ENCODE measurements at regions not wholly inside any gene's neighbourhood (a gene's known extent, or its start where the extent isn't known, plus 50 kb on each side); places are given as distances from the start of the nearest gene placed in this dataset.
"Not testable (repeated sequence)": the region's sequence is repeated elsewhere in the genome, so short reads cannot be mapped to it uniquely, and the experiment has no call there.

DNA sequence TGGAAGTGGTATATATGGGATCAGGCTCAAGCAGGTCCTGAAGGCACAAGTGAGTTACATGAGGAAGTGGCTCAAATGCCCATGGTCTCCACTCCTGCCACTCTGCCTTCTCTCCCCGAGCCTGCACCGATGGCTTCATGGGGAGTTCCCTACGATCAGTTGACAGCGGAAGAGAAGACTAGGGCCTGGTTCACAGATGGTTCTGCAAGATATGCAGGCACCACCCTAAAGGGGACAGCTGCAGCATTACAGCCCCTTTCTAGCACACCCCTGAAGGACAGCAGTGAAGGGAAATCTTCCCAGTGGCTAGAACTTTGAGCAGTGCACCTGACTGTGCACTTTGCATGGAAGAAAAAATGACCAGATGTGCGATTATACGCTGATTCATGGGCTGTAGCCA lies 95.3 kb downstream of the HOXA1 start:
- no peak for DNase-seq (ENCODE audit: low read depth)
- Histone ChIP-seq H3K36me3 (ENCODE audit: control insufficient read depth, insufficient read depth, low read length) (no peaks in the 10 kb centered on the region), H3K4me3 (ENCODE audit: low read depth, low read length) (no peak overlapping the region), H3K27me3 (ENCODE audit: control insufficient read depth, insufficient read depth, low read length) (no peaks in the 10 kb centered on the region)
- CTCF ChIA-PET: no interaction called here
- POLR2A ChIA-PET: no interaction called here
- TF ChIP-seq, protein P1, sequence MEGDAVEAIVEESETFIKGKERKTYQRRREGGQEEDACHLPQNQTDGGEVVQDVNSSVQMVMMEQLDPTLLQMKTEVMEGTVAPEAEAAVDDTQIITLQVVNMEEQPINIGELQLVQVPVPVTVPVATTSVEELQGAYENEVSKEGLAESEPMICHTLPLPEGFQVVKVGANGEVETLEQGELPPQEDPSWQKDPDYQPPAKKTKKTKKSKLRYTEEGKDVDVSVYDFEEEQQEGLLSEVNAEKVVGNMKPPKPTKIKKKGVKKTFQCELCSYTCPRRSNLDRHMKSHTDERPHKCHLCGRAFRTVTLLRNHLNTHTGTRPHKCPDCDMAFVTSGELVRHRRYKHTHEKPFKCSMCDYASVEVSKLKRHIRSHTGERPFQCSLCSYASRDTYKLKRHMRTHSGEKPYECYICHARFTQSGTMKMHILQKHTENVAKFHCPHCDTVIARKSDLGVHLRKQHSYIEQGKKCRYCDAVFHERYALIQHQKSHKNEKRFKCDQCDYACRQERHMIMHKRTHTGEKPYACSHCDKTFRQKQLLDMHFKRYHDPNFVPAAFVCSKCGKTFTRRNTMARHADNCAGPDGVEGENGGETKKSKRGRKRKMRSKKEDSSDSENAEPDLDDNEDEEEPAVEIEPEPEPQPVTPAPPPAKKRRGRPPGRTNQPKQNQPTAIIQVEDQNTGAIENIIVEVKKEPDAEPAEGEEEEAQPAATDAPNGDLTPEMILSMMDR (IDR thresholded peaks at IDR 0.05; ENCODE audit: insufficient read depth, low read depth, low read length): no peak

DNA sequence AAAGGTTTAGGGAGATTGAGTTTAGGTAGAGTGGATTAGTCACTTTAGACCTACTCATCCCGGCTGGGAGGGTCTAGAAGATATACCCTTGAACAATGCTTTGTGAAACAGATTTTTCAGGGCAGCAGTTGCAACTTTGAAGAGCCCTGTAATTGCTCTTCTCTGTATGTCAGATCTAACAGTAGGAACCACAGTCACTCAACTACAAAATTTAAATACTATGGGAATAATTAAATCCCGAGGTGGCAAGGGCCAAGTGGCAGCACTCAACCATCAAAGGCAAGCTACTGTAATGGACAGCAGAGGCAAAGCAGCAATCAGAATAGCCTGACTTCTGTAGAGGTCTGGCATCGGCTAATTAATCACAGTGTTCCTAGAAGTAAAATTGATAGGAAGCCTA lies 97.5 kb downstream of the HOXA1 start:
- H3K27me3 ChIP-seq (ENCODE audit: control insufficient read depth, insufficient read depth, low read length); POLR2A ChIA-PET; DNase-seq (ENCODE audit: low read depth); H3K4me3 ChIP-seq (ENCODE audit: low read depth, low read length); CTCF ChIA-PET; H3K36me3 ChIP-seq (ENCODE audit: control insufficient read depth, insufficient read depth, low read length): not testable (repeated sequence)

DNA sequence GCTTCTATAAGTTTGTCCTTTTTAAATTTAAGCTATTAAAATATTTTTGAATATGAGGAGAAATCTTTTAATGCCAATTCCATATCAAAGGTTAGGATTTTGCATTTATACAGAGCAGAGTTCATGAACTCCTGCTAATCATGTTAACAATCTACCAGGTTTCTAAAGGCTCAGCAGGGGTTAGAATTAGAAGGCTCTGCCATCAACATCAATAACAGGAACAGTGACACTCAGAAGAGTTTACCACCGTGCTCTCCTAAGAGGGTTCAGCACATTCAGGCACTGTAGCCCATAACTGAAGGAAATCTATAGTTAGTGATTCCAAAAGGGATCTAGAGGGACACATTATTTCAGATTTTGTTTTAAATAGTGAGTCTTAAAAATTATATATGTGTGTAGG lies 100.1 kb downstream of the HOXA1 start:
- H3K27me3 ChIP-seq (ENCODE audit: control insufficient read depth, insufficient read depth, low read length): no peaks in the 10 kb centered on the region
- ChIA-PET POLR2A (no interaction called here), CTCF (no interaction called here)
- TF ChIP-seq, protein P1 (IDR thresholded peaks at IDR 0.05; ENCODE audit: insufficient read depth, low read depth, low read length): no peak
- H3K4me3 ChIP-seq (ENCODE audit: low read depth, low read length): no peak overlapping the region
- H3K36me3 ChIP-seq (ENCODE audit: control insufficient read depth, insufficient read depth, low read length): no peaks in the 10 kb centered on the region
- DNase-seq (ENCODE audit: low read depth): no peak

DNA sequence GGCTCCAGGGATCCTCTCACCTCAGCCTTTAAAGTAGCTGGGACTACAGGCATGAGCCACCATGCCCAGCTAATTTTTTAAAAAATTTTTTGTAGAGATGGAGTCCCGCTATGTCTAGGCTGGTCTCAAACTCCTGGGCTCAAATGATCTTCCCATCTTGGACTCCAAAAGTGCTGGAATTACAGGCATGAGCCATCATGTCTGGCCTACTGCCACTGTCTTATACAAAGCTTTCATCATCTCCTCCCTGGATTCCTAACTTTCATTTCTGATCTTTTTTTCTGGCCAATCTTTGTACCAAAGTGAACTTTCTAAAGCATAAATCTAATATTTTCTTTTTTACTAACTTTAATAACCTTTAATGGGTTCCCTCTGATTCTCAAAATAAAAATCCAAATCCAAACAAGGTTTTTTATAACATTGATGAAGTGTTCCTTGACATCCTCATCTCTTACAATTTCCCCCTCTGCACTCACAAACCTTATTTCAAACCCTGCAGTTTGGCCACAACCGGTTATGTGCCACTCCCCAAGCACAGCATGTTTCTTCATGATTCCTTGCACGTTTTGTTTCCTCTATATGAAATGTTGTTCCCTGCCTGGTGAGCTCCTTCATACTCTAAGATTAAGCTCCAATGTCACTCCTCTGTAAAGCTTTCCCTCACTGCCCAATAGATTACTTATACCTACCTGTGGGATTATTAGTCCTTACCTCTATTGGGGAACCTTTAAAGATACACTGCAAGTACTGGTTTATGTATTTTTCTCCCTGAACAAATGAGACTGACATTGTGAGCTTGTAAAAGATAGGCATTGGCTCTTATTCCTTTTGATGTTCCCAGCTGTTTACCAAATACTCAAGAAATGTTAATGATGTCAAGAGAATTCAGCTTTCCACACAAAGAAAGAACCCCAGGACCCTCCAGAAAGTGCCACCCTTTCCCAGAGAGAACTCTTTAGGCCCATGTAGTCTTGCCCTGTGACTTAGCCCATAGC lies 101.7 kb downstream of the HOXA1 start:
- Histone ChIP-seq H3K27me3 (ENCODE audit: control insufficient read depth, insufficient read depth, low read length) (no peaks in the 10 kb centered on the region), H3K36me3 (ENCODE audit: control insufficient read depth, insufficient read depth, low read length) (no peaks in the 10 kb centered on the region), H3K4me3 (ENCODE audit: low read depth, low read length) (no peak overlapping the region)
- POLR2A ChIA-PET: interaction anchor here (0.6 kb wide), 1 partner anchor 302 kb away, joined by 4 read pairs; no protein-coding TSS in a partner anchor
- TF ChIP-seq, protein P1 (IDR thresholded peaks at IDR 0.05; ENCODE audit: insufficient read depth, low read depth, low read length): no peak
- CTCF ChIA-PET: interaction anchor here (0.6 to 1.2 kb wide), 2 partner anchors 54 to 150 kb away, joined by 3 to 4 read pairs; no protein-coding TSS in a partner anchor
- no peak for DNase-seq (ENCODE audit: low read depth)

DNA sequence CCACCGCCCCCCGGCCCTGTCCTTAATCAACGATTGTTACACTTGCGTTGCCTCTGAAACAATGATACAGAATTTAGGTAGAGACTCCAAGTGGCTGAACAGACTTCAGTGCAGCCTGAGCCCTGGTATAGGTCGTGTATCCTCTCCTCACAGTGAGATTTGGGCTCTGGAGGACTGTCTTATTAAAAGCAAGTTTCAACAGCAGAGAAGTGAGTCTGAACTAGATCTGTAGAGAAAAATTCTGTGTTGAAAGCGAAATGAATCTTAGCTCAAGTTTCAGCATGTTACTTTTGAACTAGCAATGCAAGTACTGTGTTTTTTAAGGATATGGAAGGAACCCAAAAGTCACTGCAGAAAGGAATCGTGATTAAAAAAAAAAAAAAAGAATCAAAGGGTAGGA lies 103.1 kb downstream of the HOXA1 start:
- H3K27me3 ChIP-seq (ENCODE audit: control insufficient read depth, insufficient read depth, low read length): no peaks in the 10 kb centered on the region
- CTCF ChIA-PET: no interaction called here
- TF ChIP-seq, protein P1 (IDR thresholded peaks at IDR 0.05; ENCODE audit: insufficient read depth, low read depth, low read length): no peak
- H3K4me3 ChIP-seq (ENCODE audit: low read depth, low read length): no peak overlapping the region
- no peaks in the 10 kb centered on the region for H3K36me3 ChIP-seq (ENCODE audit: control insufficient read depth, insufficient read depth, low read length)
- DNase-seq (ENCODE audit: low read depth): no peak
- POLR2A ChIA-PET: no interaction called here

Data from BJ (cell line).